IPS-11a (cell line): ENCODE measurements at regions not wholly inside any gene's neighbourhood (a gene's known extent, or its start where the extent isn't known, plus 50 kb on each side); places are given as distances from the start of the nearest gene placed in this dataset.

Experiments used
- H3K4me3 ChIP-seq: one replicate; pipeline ENCODE4 v1.5.1; 2013; ENCODE audit warnings: low read depth, low read length, control low read depth

- no peak overlapping the region for H3K4me3 ChIP-seq
These were observed 287.1 kb upstream of the ID2 start for GRCh38 chr2:8394569-8395359.

- no peak overlapping the region for H3K4me3 ChIP-seq
These were observed 286.1 kb upstream of the ID2 start for GRCh38 chr2:8395718-8396117.

- no peak overlapping the region for H3K4me3 ChIP-seq
These were observed 283.7 kb upstream of the ID2 start for GRCh38 chr2:8398040-8398668.

- no peak overlapping the region for H3K4me3 ChIP-seq
These were observed 282.1 kb upstream of the ID2 start for GRCh38 chr2:8399731-8400130.

GRCh38 chr2:8400196-8400595, 281.7 kb upstream of the ID2 start:
- H3K4me3 ChIP-seq = no peak overlapping the region

GRCh38 chr2:8402222-8402621, 279.6 kb upstream of the ID2 start:
- H3K4me3 ChIP-seq = no peak overlapping the region

GRCh38 chr2:8403876-8404275, 278.0 kb upstream of the ID2 start:
- H3K4me3 ChIP-seq = no peak overlapping the region

GRCh38 chr2:8405334-8405733, 276.5 kb upstream of the ID2 start:
- no peak overlapping the region for H3K4me3 ChIP-seq

- no peak overlapping the region for H3K4me3 ChIP-seq
These were observed 275.6 kb upstream of the ID2 start for GRCh38 chr2:8406271-8406670.

GRCh38 chr2:8407332-8407731, 274.5 kb upstream of the ID2 start:
- no peak overlapping the region for H3K4me3 ChIP-seq

- H3K4me3 ChIP-seq = no peak overlapping the region
These were observed 273.0 kb upstream of the ID2 start for GRCh38 chr2:8408560-8409460.

GRCh38 chr2:8409461-8410260, 272.2 kb upstream of the ID2 start:
- no peak overlapping the region for H3K4me3 ChIP-seq

- H3K4me3 ChIP-seq = no peak overlapping the region
These were observed 269.8 kb upstream of the ID2 start for GRCh38 chr2:8412082-8412481.

- no peak overlapping the region for H3K4me3 ChIP-seq
These were observed 269.3 kb upstream of the ID2 start for GRCh38 chr2:8412586-8412985.

- H3K4me3 ChIP-seq = no peak overlapping the region
These were observed 268.2 kb upstream of the ID2 start for GRCh38 chr2:8413589-8414135.

GRCh38 chr2:8414946-8415879, 266.6 kb upstream of the ID2 start:
- no peak overlapping the region for H3K4me3 ChIP-seq

- H3K4me3 ChIP-seq = no peak overlapping the region
These were observed 265.8 kb upstream of the ID2 start for GRCh38 chr2:8416001-8416571.

- H3K4me3 ChIP-seq = no peak overlapping the region
These were observed 264.7 kb upstream of the ID2 start for GRCh38 chr2:8416849-8417832.
